ENCODE measurements at regions not wholly inside any gene's neighbourhood (a gene's known extent, or its start where the extent isn't known, plus 50 kb on each side); places are given as distances from the start of the nearest gene placed in this dataset.

GRCh38 chr3:473033-473800 is 276.7 kb downstream of the CHL1 start:
- no peak for TF ChIP-seq CTCF (conservative IDR thresholded peaks at IDR 0.05; ENCODE audit: low read depth in 2 of 2)
- no peak for TF ChIP-seq REST (IDR thresholded peaks at IDR 0.05; ENCODE audit: unreplicated experiment)
- TF ChIP-seq ETS1 (IDR thresholded peaks at IDR 0.05), result no peak
- TF ChIP-seq JUNB (IDR thresholded peaks at IDR 0.05; ENCODE audit: unreplicated experiment), result no peak
- TF ChIP-seq CREB1 (CRISPR knock-in tag; IDR thresholded peaks at IDR 0.05; ENCODE audit: low read depth), result no peak
- no peak for TF ChIP-seq EZH2 (IDR thresholded peaks at IDR 0.05; ENCODE audit: low read depth, unreplicated experiment)
- TF ChIP-seq POLR2AphosphoS5 (IDR thresholded peaks at IDR 0.05; ENCODE audit: low read depth), result no peak
- TF ChIP-seq ZNF114 (CRISPR knock-in tag; IDR thresholded peaks at IDR 0.05), result no peak
- no peak for TF ChIP-seq EZH2phosphoT487 (IDR thresholded peaks at IDR 0.05; ENCODE audit: unreplicated experiment)
- no peak for TF ChIP-seq NANOG (IDR thresholded peaks at IDR 0.05; ENCODE audit: borderline replicate concordance)
- TF ChIP-seq ZNF462 (CRISPR knock-in tag; IDR thresholded peaks at IDR 0.05), result no peak
- TF ChIP-seq STAT1 (IDR thresholded peaks at IDR 0.05; ENCODE audit: unreplicated experiment), result no peak

All from GM23338 (cell line).